GM12872 (cell line): ENCODE measurements at regions not wholly inside any gene's neighbourhood (a gene's known extent, or its start where the extent isn't known, plus 50 kb on each side); places are given as distances from the start of the nearest gene placed in this dataset.

ENCODE experiments used
- CTCF ChIP-seq: IDR thresholded peaks from 3 replicates; pipeline ENCODE4 v1.5.1; 2011; ENCODE audit warnings: low read depth, mild to moderate bottlenecking, low read length, moderate library complexity; ENCODE audit not compliant: insufficient read depth

- no peak for TF ChIP-seq CTCF
These were observed 182.9 kb downstream of the SOD2 start for GRCh38 chr6:159510141-159510540.

- TF ChIP-seq CTCF: no peak
These were observed 184.1 kb downstream of the SOD2 start for GRCh38 chr6:159508931-159509330.

GRCh38 chr6:159506048-159506447 is 187.0 kb downstream of the SOD2 start:
- TF ChIP-seq CTCF: no peak

- TF ChIP-seq CTCF: no peak
These were observed 187.7 kb downstream of the SOD2 start for GRCh38 chr6:159505140-159505922.

GRCh38 chr6:159501558-159501957 is 191.5 kb downstream of the SOD2 start:
- TF ChIP-seq CTCF: no peak

- no peak for TF ChIP-seq CTCF
These were observed 194.0 kb downstream of the SOD2 start for GRCh38 chr6:159499034-159499433.

GRCh38 chr6:159494586-159494972 is 198.5 kb downstream of the SOD2 start:
- TF ChIP-seq CTCF: no peak
